Body of pancreas (tissue), 4 donors: ENCODE measurements at regions not wholly inside any gene's neighbourhood (a gene's known extent, or its start where the extent isn't known, plus 50 kb on each side); places are given as distances from the start of the nearest gene placed in this dataset.

Experiments used
- POLR2A ChIP-seq, 3 donors: fragments of 450-650 bp; IDR thresholded peaks; one replicate each; pipeline ENCODE4 v1.6.1; 2016; ENCODE audit warnings: antibody characterized with exemption in 3 of 3, mild to moderate bottlenecking in 2 of 3
- TF ChIP-seq, protein P1 (sequence below), 7 experiments: fragments of 450-650 bp in 4 of 7; fragments of 200-600 bp in 3 of 7; sonication (generic) in 3 of 7; IDR thresholded peaks; one replicate each; pipeline ENCODE4 v1.5.1; 2016 to 2019; ENCODE audit warnings: antibody characterized with exemption in 7 of 7

- TF ChIP-seq, protein P1, sequence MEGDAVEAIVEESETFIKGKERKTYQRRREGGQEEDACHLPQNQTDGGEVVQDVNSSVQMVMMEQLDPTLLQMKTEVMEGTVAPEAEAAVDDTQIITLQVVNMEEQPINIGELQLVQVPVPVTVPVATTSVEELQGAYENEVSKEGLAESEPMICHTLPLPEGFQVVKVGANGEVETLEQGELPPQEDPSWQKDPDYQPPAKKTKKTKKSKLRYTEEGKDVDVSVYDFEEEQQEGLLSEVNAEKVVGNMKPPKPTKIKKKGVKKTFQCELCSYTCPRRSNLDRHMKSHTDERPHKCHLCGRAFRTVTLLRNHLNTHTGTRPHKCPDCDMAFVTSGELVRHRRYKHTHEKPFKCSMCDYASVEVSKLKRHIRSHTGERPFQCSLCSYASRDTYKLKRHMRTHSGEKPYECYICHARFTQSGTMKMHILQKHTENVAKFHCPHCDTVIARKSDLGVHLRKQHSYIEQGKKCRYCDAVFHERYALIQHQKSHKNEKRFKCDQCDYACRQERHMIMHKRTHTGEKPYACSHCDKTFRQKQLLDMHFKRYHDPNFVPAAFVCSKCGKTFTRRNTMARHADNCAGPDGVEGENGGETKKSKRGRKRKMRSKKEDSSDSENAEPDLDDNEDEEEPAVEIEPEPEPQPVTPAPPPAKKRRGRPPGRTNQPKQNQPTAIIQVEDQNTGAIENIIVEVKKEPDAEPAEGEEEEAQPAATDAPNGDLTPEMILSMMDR (IDR thresholded peaks at IDR 0.05) = no peak
- TF ChIP-seq POLR2A (IDR thresholded peaks at IDR 0.05) = no peak
Measured at GRCh38 chr2:106628377-106628776, 141.2 kb downstream of the CD8B2 start.
